Globus pallidus (tissue), 1 donor: ENCODE measurements at regions not wholly inside any gene's neighbourhood (a gene's known extent, or its start where the extent isn't known, plus 50 kb on each side); places are given as distances from the start of the nearest gene placed in this dataset.

ENCODE experiments used
- DNase-seq: peaks from one replicate; pipeline ENCODE4 v3.0.0-alpha.2; 2015; ENCODE audit warnings: low spot score

- no peak for DNase-seq
These were observed 410.9 kb downstream of the EPHA4 start for GRCh38 chr2:221161186-221161585.

- no peak for DNase-seq
These were observed 405.8 kb downstream of the EPHA4 start for GRCh38 chr2:221166292-221166691.

GRCh38 chr2:221167561-221167960 lies 404.5 kb downstream of the EPHA4 start:
- DNase-seq, result no peak

GRCh38 chr2:221169724-221170123 lies 402.4 kb downstream of the EPHA4 start:
- no peak for DNase-seq

- DNase-seq, result no peak
These were observed 401.6 kb downstream of the EPHA4 start for GRCh38 chr2:221170548-221170947.

- no peak for DNase-seq
These were observed 395.4 kb downstream of the EPHA4 start for GRCh38 chr2:221176667-221177066.

GRCh38 chr2:221178139-221178538 lies 394.0 kb downstream of the EPHA4 start:
- no peak for DNase-seq

- DNase-seq, result no peak
These were observed 385.2 kb downstream of the EPHA4 start for GRCh38 chr2:221186873-221187272.

- DNase-seq, result no peak
These were observed 382.6 kb downstream of the EPHA4 start for GRCh38 chr2:221189431-221190067.

- DNase-seq, result no peak
These were observed 376.3 kb downstream of the EPHA4 start for GRCh38 chr2:221195829-221196228.

- DNase-seq, result no peak
These were observed 374.8 kb downstream of the EPHA4 start for GRCh38 chr2:221197225-221197856.

GRCh38 chr2:221198309-221198708 lies 373.8 kb downstream of the EPHA4 start:
- no peak for DNase-seq

- DNase-seq, result no peak
These were observed 371.8 kb downstream of the EPHA4 start for GRCh38 chr2:221200184-221200839.

GRCh38 chr2:221202431-221202830 lies 369.7 kb downstream of the EPHA4 start:
- no peak for DNase-seq

GRCh38 chr2:221203125-221203524 lies 369.0 kb downstream of the EPHA4 start:
- DNase-seq, result no peak

GRCh38 chr2:221203856-221204255 lies 368.2 kb downstream of the EPHA4 start:
- DNase-seq, result no peak

GRCh38 chr2:221204699-221205098 lies 367.4 kb downstream of the EPHA4 start:
- DNase-seq, result no peak

GRCh38 chr2:221205103-221205673 lies 366.9 kb downstream of the EPHA4 start:
- DNase-seq, result no peak

- no peak for DNase-seq
These were observed 361.4 kb downstream of the EPHA4 start for GRCh38 chr2:221210686-221211085.

GRCh38 chr2:221211653-221212052 lies 360.5 kb downstream of the EPHA4 start:
- DNase-seq, result no peak

GRCh38 chr2:221212105-221212504 lies 360.0 kb downstream of the EPHA4 start:
- no peak for DNase-seq

- DNase-seq, result no peak
These were observed 356.6 kb downstream of the EPHA4 start for GRCh38 chr2:221215487-221215886.

GRCh38 chr2:221216636-221217035 lies 355.5 kb downstream of the EPHA4 start:
- no peak for DNase-seq
